ENCODE measurements at regions not wholly inside any gene's neighbourhood (a gene's known extent, or its start where the extent isn't known, plus 50 kb on each side); places are given as distances from the start of the nearest gene placed in this dataset.

DNA sequence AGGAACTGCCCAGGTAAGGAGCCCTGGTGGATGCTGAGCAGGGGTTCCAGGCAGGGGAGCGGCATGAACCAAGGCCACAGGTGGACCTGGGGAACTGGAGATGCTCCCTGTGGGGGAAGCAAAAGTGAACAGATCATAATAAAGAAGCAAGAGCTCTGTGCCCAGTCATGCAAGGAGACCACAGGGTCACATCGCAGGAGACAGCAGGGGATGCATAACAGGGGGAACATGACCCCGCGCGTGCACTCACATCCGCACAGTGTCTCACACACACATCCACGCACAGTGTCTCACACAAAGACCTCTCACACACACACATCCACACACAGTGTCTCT lies 473.3 kb upstream of the HS6ST1 start:
- DNase-seq (ENCODE audit: low read depth) = no peak

DNA sequence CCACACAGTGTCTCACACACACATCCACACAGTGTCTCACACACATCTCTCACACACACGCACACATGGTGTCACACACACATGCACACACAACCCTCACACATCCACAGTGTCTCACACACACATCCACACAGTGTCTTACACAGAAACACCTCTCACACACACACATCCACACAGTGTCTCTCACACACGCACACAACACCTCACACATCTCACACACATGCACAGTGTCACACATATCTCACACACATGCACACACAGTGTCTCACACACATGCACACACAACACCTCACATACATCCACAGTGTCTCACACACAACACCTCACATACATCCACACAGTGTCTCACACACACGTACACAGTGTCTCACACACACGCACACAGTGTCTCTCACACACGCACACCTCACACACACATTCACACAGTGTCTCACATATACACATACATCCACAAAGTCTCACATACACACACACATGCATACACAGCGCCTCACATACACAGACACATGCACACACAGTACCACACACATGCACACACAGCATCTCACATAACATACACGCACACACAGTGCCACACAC lies 473.9 kb upstream of the HS6ST1 start:
- DNase-seq (ENCODE audit: low read depth) = no peak

DNA sequence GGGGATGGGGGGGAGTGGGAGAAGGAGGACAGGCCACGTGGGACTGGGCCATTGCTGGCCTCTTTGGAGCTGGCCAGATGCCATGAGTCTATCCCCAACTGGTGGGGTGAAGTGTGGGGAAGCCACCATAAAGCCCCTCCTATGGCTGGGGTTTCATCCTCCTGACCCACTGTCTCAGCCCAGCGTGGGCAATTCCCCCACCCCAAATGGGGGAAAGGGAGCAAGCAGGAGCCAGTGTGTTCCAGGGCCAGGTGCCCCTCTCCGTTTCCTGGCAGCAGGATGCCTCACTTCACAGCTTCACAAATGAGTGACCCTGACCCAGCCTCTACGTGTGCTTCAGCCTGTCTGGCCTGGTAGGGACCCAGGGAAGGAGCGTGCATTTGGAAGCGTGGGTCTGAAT lies 474.7 kb upstream of the HS6ST1 start:
- DNase-seq (ENCODE audit: low read depth) = no peak

DNA sequence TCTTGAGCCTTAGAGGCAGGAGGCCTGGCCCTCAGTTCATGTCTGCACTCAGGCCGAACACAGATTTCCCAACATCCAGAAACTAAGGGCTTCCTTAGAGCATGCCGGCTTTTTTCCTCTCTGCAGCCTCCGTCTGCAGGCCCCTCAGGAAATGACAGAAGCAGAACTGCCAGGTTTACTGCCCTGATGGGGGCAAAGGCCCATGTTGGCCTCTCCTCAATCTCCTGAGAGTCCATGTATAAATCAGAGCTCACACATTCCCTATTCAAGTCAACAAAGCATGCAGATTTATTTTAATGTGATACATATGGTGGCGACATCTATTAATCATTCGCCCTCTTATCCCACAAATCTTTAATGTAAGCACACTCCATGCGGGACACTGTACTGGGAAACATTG lies 475.6 kb upstream of the HS6ST1 start:
- no peak for DNase-seq (ENCODE audit: low read depth)

DNA sequence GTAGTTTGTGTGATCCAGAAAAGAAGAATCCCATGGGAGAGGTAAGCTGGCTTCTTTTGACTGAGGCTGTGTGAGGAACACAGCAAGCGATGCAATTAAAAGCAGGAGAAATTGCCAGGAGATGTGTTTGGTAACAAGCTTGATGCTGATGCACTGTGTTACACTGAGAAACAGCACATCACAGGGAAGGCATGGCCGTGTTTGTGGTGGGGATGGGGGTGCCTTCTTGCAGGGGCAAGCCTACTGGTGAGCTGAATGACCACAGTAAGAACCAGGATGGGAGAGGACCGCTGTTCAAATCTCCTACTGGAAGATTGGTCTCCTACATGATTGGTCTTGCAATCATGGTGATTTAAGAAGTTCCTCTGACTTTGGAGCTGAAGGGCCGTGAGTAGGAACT lies 477.7 kb upstream of the HS6ST1 start:
- no peak for DNase-seq (ENCODE audit: low read depth)

DNA sequence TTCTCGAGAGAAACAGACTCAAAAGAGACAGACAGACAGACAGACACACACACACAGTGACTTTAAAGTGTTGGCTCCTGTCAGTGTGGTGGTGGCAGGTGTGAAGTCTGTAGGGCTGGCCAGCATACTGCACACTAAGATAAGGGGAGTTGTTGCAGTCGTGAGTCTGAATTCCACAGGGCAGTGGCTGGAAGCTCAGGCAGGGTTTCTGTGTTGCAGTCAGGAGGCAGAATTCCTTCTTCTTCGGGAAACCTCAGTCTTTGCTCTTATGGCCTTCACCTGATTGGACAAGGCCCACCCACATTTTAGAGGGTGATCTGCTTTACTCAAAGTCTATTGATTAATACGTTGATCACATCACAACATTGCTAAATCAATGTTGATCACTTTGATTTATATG lies 478.4 kb upstream of the HS6ST1 start:
- no peak for DNase-seq (ENCODE audit: low read depth)

DNA sequence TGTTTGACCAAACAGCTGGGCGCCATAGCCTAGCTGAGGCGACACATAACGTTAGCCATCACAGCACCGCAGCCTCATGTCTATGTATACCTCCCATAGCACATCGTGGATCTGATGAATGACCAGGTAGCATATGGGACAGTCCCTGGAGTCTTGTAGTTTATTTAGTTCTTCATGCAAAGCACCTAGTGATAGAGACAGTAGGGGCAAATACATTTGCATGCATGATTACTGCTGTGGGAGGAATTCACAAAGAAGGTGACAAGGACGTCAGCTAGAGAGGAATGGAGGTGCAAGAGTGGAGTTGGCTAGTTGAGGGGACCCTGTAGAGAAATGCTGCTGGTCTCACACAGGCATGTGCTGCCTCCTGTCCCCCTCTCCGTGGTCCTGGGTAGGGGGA lies 478.9 kb upstream of the HS6ST1 start:
- DNase-seq (ENCODE audit: low read depth) = no peak

DNA sequence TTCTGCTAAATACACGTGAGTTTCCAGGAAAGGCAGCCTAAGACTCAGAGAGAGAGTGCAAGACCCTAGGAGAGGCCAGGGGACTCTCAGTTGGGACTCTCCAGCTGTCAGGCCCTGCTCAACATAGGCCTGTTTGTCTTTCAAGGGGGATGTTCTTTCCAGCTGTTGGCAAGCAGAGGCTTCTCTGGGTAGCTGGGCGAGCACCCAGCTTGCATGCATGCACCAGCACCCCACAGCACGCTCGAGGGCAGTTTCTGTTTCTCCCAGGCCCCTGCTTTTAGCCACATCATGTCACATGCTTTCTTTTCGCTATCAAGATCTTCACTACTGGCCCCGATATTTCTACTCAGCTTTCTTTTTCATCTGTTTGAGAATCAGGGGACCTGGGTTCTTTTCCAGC lies 479.3 kb upstream of the HS6ST1 start:
- DNase-seq (ENCODE audit: low read depth) = no peak

DNA sequence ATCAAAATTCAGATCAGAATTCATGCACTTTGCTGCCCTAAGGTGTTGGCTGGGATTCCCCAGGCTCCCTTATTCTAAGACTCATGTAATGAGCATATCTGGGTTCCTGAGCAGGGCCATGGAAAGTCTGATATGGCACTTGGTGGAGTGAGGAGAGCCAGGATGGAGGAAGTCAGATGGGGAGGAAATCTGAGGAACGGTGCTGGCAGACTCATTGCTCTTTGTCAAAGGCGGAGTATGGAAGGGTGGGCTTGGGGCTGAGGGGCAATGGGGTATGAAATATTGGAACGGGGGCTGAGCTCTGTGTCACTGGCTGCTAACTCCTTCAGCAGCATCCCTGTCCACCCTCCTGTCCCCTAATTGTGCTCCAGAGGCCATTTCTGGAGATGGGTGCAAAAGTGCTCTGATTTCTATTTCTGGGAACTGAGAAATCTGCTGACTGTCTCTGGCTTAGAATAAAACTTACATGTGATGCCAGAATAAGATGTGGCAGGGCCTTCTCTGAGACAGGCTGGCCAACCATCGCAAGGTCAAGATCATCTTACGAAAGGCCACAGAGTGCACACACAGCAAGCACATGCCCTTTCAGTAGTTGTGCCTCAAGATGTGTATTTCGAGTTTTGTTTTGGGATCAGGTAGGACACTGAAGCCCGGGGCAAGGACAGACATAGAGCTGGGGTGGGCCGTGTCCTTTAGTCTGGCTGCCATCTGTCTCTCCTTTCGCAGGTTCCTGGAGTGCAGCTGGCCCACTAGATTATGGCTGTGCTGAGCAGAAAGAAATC lies 480.0 kb upstream of the HS6ST1 start:
- DNase-seq (ENCODE audit: low read depth) = no peak

DNA sequence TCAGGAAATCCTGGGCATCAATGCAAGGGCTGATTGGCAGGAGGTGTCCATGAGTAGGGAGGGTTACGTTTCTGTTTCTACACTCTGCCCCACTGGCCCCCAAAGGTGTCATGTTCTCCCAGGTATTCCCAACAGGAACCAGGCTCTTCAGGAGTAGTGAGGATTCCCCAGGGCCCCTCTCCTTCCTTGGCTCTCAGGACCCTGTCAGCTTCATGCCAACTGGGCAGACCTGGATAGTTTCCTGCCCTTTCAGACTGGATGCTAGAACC lies 480.6 kb upstream of the HS6ST1 start:
- DNase-seq (ENCODE audit: low read depth) = no peak

DNA sequence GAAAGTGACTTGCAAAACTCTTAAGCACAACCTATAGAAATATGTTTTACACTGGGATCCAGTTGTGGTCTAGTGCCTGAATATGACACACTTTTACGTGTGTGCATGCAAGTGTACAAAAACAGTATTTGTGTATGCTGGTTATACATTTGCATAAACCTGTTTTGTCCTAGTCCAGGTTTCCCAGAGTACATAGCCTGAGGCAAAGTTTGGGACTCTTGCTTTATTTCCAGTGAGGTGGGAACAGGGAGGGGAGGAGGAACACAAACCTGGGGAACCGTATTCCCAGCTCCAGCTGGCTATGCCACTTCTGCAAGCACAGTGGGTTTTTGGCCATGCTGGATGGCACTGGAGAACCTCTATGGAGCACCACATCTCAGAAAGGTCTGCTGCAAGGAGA lies 481.1 kb upstream of the HS6ST1 start:
- DNase-seq (ENCODE audit: low read depth) = no peak

DNA sequence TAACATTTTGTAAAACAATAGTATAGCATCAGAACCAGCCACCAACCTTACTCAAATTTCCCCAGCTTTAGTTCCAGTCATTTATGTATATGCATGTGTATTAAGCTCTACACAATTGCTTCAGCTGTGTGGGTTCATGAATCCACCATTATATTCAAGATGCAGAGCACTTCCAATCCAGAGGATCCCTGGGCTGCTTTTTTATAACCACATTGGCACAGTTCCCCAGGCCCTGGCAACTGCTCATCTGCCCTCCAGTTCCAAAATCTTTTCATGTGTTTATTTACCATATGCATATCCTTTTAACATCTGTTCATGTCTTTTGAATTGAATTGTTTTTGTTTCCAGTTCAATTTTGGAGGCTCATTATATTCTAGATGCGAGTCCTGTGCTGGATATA lies 482.9 kb upstream of the HS6ST1 start:
- no peak for DNase-seq (ENCODE audit: low read depth)

DNA sequence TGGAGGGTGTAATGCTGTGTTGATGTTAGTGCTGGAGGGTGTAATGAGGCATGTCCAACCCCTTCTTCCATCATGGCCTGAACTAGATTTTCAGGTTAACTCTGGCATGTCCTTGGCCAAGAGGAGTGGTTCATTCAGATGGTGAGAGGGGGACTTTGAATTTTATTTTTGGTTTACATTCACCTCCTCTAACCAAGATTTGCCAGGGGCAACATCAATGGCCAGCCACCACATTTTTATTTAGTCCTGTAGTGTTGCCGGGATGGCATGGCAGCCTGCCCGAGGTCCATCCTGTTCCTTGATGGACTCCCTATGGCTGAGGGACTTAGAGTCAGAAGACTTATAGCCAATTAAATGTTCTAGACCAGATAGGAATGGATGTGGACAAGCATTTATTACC lies 484.6 kb upstream of the HS6ST1 start:
- no peak for DNase-seq (ENCODE audit: low read depth)

DNA sequence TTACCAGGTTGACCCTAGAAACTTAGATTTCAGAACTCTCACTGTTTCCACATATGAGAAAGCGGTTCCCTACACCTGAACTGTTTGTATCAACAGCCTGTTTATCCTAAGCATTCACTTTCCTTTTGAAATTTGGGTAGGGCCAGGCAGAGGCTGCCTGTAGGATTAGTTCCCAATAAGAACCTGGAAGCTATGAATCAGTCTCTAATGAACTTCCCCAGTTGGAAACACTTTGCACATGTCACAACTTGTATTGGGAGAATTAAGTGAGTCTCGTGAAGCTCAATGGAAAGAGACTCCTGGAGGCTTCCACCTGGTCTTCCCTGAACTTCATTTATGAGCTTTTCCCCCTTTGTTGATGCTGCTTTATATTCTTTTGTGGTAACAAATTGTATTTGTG lies 486.6 kb upstream of the HS6ST1 start:
- no peak for DNase-seq (ENCODE audit: low read depth)

DNA sequence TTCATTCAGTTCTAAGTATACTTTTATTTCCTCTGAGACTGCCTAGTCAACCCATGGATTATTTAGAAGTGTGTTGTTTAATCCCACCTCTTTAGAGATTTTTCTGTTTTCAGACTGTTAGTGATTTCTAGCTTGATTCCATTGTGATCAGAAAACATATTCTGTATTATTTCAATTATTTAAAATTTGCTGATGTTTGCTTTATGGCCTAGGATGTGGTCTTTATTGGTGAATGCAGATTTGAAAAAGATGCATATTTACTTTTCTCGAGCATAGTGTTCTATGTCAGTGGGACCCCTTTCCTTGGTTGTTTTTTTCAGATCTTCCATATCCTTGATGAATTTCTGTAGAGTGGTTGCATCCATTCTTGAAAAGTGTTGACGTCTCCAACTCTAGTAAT lies 487.2 kb upstream of the HS6ST1 start:
- DNase-seq (ENCODE audit: low read depth) = no peak

DNA sequence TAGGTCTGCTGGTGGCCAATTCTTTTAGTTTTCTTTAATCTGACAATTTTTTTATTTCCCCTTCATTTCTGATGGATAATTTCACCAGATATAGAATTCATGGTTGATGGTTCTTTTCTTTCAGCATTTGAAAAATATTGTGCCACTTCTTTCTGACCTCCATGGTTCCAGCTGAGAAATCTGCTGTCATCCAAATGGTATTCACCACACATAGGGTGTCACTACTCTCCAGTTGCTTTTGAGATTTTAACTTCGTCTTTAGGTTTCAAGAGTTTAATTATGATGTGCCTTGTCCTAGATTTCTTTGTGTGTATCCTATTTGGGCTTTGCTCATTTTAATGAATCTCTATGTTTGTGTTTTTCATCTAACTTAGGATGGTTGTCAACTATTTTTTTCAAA lies 488.6 kb upstream of the HS6ST1 start:
- no peak for DNase-seq (ENCODE audit: low read depth)

DNA sequence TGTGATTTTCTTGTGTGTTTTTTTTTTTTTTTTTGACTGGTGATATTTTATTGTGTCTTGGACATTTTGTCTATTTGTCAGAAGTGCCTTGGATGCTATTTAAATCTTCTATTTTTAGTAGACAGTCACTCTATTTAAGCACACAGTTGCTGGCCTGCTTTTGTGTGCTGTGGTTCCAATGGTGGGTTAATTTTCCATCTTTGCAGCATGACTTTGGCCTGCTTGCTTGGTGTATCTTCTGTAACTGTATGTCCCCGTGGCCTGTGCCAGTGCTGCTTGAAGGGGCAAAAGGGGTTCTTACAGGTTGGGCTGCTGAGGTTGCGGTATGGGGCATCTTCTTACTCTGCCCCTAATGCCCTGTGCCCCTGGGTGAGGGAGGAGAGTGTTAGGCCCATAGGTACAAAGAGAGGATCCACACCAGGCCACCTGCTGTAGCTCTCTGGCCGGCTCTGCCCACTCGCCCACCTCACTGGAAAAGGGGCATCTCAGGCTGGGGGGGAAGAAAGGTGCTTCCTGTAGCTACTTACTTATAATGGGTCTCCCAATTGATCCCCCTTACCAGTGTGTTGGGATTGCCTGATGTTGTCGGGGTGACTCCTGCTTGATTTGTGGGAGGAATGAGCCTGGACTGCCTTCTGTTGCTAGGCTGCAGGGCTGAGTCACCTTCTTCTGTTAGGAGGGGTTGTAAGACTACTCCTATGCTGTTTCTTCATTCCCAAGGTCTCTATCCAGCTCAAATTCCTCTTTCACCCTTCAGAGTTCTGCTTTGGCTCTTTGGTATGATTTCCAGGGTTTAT lies 490.0 kb upstream of the HS6ST1 start:
- DNase-seq (ENCODE audit: low read depth) = no peak

DNA sequence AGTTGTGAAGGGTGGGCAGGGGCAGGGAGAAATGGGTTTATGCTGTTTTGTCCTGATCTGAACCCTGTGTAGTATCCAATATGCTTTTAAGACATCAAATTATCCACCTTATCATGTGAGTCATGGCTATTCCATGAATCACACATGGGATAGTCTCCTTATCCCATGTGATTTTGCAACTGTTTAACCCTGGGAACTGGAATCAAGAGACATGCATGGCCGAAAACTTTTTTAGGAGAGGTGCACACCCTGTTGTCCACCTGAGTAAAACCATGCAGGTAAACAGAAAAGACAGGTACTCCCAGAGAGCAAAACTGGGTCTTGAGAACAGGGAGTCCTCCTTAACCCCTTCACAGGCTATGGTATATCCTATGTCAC lies 490.6 kb upstream of the HS6ST1 start:
- no peak for DNase-seq (ENCODE audit: low read depth)

DNA sequence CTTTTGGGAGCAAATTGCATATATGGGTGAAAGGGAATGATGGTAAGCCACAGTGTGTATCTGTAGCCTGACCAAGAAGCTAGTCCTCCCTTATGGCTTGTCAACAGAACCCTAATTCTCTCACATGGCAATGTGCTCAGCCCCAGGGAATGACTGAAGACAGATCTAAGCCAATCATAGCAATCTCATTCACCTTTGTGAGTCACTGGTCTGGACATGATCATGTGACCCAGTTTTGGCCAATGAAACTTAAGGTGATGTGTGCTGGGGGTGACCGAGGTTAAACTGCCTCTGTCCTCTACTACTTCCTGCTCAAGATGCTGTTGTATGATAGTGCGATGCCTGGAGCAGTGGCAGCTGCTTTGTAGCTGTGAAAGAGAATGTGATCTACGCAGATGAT lies 491.2 kb upstream of the HS6ST1 start:
- DNase-seq (ENCODE audit: low read depth) = no peak

DNA sequence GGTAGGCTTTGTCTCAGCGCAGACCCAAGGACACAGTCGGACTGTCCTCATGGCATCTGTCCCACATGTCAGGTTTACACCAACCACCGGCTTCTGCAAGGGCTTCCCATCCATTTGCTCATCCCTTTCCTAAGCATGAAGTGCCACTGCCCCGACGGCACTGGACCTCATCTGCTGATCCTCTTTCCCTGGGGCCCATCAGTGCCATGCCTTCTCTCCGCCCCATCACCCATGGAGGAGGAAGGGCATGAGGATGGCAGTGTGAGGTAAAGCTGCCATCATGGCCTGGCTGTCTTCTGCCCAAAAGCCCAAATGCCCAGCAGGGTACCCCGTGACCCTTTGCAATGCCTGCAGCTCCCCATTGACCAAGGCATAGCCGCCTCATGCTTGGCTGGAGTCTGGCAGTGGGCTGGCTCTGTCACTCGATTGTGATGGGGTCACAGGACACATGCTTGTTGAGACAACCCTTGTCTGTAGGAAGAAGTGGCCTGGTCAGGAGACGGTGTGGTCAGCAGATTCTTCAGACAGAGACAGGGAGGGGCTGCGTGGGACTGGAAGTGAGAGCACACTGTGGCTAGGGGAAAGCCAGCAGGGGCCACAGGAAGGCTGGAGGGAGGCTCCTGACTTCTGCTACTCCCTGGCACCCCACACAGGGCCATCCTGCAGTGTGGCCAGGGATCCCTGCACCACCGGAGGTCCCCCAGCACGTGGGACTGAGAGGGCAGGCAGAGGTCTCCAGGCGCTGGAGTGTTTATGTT lies 493.7 kb upstream of the HS6ST1 start:
- no peak for DNase-seq (ENCODE audit: low read depth)

DNA sequence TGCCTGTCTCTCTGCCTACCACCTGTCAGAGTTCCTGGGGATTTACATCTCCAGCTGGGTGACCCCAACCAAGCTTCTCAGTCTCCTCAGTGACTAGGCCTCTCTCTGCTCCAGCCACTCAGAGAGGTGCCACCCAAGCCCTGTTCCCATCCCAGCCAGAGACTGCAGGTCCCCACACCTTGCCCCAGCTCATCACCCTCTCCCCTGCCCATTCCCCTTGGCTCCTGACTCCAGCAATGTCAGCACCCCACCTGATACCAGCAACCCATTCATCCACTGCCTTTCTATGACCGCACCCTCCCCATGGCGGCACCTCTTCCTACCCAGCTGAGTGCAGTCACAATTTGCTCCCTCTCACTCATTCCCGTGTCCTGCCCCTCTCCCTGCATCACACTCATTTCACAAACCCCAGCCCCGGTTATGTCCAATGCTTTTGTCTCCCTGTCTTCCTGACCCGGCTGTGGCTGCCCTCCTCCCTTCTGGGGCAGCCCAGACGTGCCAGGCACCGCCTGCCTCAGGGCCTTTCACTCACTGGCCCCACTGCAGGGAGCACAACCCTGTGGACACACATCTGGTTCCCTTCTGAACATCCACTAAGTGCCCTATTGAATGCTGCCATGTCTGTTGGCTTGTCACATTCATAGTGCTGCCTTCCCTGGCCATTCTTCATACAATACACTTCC lies 494.8 kb upstream of the HS6ST1 start:
- no peak for DNase-seq (ENCODE audit: low read depth)

DNA sequence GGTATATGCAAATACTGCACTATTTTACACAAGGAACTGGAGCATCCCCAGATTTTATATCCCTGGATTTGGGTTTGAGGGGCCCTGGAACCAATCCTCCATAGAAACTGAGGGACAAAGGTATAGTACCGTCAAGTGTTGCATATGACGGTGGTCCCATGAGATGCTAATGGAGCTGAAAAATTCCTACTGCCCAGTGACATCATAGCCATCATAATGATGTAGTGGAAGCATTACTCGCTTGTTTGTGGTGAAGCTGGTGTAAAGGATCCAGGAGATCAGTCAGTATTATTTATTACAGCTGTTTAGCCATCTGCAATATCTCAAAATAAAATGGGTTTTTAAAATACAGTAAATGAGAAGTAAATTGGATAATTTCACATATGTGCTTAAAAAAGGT lies 496.6 kb upstream of the HS6ST1 start:
- DNase-seq (ENCODE audit: low read depth) = no peak
